H1 (cell line): ENCODE measurements at regions not wholly inside any gene's neighbourhood (a gene's known extent, or its start where the extent isn't known, plus 50 kb on each side); places are given as distances from the start of the nearest gene placed in this dataset.

Experiments used
- MAFK ChIP-seq: IDR thresholded peaks from 2 replicates; pipeline ENCODE4 v1.6.1; 2012; ENCODE audit warnings: low read depth, mild to moderate bottlenecking, improper control_type of control experiment, low read length
- NRF1 ChIP-seq: IDR thresholded peaks from 2 replicates; pipeline ENCODE4 v1.6.1; 2011; ENCODE audit warnings: mild to moderate bottlenecking, low read depth, low read length, improper control_type of control experiment
- POLR2AphosphoS5 ChIP-seq: IDR thresholded peaks from 2 replicates; pipeline ENCODE4 v1.6.1; 2011; ENCODE audit warnings: low read depth, low read length
- POU5F1 ChIP-seq: IDR thresholded peaks from 2 replicates; pipeline ENCODE4 v1.6.1; 2011; ENCODE audit warnings: low read depth, mild to moderate bottlenecking, low read length, moderate library complexity
- USF2 ChIP-seq: IDR thresholded peaks from 2 replicates; pipeline ENCODE4 v1.6.1; 2011; ENCODE audit warnings: low read length, improper control_type of control experiment
- YY1 ChIP-seq: IDR thresholded peaks from 2 replicates; pipeline ENCODE4 v1.6.1; 2011; ENCODE audit warnings: low read depth, mild to moderate bottlenecking, low read length
- TF ChIP-seq, protein P1 (sequence below), 3 experiments: IDR thresholded peaks; 1 replicate in 2 of 3; 2 replicates in 1 of 3; pipeline versions ENCODE4 v1.5.1 to v1.6.1; 2011; ENCODE audit warnings: low read length in 3 of 3, mild to moderate bottlenecking in 3 of 3, inconsistent platforms in 2 of 3, low read depth in 1 of 3, moderate library complexity in 1 of 3; ENCODE audit not compliant: insufficient read depth in 1 of 3; ENCODE audit errors: control extremely low read depth in 1 of 3

DNA sequence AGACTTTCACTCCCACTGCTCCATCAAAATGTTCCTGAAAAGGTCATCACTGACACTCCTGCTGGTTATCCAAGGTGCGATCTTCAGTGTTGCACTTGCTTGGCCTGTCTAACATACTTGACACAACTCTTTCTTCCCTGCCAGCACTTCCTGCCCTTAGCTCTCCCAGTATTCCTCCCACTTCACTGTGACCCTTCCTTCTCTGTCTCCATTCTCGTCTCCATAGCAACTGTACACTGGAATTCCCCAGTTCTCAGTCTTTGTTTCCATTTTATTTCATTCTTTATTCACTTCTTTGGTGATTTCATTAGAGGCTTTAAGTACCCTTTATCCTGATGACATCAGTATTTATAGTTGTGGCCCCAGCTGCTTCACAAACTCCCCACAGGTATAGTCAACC lies 333.0 kb downstream of the IRS1 start:
- TF ChIP-seq POLR2AphosphoS5 = no peak
- TF ChIP-seq POU5F1 = no peak
- no peak for TF ChIP-seq NRF1
- TF ChIP-seq YY1 = no peak
- TF ChIP-seq MAFK = no peak
- TF ChIP-seq, protein P1, sequence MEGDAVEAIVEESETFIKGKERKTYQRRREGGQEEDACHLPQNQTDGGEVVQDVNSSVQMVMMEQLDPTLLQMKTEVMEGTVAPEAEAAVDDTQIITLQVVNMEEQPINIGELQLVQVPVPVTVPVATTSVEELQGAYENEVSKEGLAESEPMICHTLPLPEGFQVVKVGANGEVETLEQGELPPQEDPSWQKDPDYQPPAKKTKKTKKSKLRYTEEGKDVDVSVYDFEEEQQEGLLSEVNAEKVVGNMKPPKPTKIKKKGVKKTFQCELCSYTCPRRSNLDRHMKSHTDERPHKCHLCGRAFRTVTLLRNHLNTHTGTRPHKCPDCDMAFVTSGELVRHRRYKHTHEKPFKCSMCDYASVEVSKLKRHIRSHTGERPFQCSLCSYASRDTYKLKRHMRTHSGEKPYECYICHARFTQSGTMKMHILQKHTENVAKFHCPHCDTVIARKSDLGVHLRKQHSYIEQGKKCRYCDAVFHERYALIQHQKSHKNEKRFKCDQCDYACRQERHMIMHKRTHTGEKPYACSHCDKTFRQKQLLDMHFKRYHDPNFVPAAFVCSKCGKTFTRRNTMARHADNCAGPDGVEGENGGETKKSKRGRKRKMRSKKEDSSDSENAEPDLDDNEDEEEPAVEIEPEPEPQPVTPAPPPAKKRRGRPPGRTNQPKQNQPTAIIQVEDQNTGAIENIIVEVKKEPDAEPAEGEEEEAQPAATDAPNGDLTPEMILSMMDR (IDR thresholded peaks at IDR 0.05; ENCODE audit: control extremely low read depth in 1 of 3, insufficient read depth in 1 of 3, low read depth in 1 of 3, low read length in 3 of 3) = no peak
- no peak for TF ChIP-seq USF2
